ENCODE measurements at regions not wholly inside any gene's neighbourhood (a gene's known extent, or its start where the extent isn't known, plus 50 kb on each side); places are given as distances from the start of the nearest gene placed in this dataset.

DNA sequence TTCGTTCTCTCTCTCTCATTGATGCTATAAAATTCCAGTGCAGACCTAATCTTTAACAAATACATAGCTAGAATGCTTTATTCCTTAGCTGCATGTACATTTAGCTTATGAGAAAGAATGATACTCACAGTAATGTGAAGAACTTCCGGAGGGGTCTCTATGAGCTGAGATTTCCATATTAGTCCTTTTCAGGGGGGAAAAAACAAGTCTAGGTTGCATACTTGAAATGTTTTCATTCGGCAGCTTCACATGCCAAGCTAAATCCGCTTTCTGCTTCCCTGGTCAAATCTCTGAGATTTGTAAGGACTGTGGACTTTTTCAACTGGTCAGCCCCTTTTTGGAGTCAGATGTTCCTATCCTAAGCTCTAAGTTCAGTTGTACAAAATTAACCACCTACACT is 111.5 kb upstream of the COL8A1 start:
- Histone ChIP-seq H3K27me3 (ENCODE audit: insufficient read depth, poor library complexity, severe bottlenecking) (no peaks in the 10 kb centered on the region), H3K9me3 (ENCODE audit: severe bottlenecking) (no peaks in the 10 kb centered on the region), H3K36me3 (ENCODE audit: low read depth) (0 out of 2 replicates have a peak, but pooled peaks cover 3% of the 10 kb centered on the region), H3K4me1 (ENCODE audit: insufficient read depth, poor library complexity, severe bottlenecking) (no peaks in the 10 kb centered on the region), H3K4me3 (ENCODE audit: severe bottlenecking) (no peak overlapping the region), H3K27ac (ENCODE audit: poor library complexity, severe bottlenecking) (no peak overlapping the region)
- TF ChIP-seq, protein P1, sequence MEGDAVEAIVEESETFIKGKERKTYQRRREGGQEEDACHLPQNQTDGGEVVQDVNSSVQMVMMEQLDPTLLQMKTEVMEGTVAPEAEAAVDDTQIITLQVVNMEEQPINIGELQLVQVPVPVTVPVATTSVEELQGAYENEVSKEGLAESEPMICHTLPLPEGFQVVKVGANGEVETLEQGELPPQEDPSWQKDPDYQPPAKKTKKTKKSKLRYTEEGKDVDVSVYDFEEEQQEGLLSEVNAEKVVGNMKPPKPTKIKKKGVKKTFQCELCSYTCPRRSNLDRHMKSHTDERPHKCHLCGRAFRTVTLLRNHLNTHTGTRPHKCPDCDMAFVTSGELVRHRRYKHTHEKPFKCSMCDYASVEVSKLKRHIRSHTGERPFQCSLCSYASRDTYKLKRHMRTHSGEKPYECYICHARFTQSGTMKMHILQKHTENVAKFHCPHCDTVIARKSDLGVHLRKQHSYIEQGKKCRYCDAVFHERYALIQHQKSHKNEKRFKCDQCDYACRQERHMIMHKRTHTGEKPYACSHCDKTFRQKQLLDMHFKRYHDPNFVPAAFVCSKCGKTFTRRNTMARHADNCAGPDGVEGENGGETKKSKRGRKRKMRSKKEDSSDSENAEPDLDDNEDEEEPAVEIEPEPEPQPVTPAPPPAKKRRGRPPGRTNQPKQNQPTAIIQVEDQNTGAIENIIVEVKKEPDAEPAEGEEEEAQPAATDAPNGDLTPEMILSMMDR (IDR thresholded peaks at IDR 0.05; ENCODE audit: poor library complexity, severe bottlenecking): no peak
- ATAC-seq (ENCODE audit: low read depth): no peak
- DNase-seq (ENCODE audit: low spot score): no peak

DNA sequence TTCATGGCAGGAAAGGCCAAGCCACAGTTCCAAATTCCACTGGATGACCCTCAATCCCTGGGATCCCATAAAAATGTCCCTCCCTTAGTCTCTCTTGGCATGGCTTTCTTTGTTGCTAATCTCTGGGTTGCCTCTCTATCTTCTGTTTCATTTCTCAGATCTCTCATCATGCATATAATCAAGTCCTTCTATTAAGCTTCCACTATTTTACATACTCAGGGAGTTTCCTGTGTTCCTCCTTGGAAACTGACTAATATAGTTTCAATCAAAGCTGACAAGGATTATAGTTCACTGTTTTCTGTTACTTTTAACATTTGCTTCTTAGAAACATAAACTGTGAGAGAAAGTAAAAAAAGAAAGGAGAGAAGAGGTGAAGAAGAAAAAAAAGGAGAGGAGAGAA is 113.8 kb upstream of the COL8A1 start:
- DNase-seq (ENCODE audit: low spot score) (no peak), ATAC-seq (ENCODE audit: low read depth) (no peak)
- Histone ChIP-seq H3K36me3 (ENCODE audit: low read depth) (0 out of 2 replicates have a peak, but pooled peaks cover 3% of the 10 kb centered on the region), H3K9me3 (ENCODE audit: severe bottlenecking) (no peaks in the 10 kb centered on the region), H3K4me3 (ENCODE audit: severe bottlenecking) (no peak overlapping the region), H3K27ac (ENCODE audit: poor library complexity, severe bottlenecking) (no peak overlapping the region), H3K27me3 (ENCODE audit: insufficient read depth, poor library complexity, severe bottlenecking) (no peaks in the 10 kb centered on the region), H3K4me1 (ENCODE audit: insufficient read depth, poor library complexity, severe bottlenecking) (no peaks in the 10 kb centered on the region)
- TF ChIP-seq, protein P1 (IDR thresholded peaks at IDR 0.05; ENCODE audit: poor library complexity, severe bottlenecking): no peak

DNA sequence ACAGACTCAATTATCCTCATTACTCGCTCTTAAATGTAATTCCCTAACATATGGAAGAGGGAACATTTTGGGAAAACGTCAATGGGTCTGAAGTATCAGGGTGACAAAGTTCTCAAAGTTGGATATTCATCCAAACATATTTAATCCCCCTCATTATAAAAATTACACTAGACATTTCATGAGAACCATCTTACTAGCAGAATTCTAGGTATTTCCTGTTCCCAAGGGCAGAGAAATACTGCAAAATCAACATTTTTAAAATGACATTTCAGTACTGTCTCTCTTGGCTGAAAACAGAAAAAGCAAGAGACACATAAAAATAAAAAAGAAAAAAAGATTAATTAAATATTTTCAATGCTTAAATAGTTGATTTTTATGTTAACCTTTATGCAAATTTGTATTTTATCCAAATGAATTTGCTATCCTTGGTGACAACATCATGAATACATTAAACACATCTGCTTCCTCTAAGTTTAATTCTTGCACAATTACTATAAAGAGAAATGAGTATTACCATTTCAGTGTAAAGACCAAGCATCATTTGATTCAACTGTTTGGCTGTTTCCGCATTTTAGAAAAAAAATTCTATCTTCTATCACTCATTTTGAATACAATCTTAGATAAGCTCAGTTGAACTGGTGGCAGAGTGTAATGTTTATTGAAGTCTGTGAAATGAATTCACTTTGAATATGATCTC is 114.8 kb upstream of the COL8A1 start:
- H3K36me3 ChIP-seq (ENCODE audit: low read depth): 0 out of 2 replicates have a peak, but pooled peaks cover 3% of the 10 kb centered on the region
- TF ChIP-seq, protein P1 (IDR thresholded peaks at IDR 0.05; ENCODE audit: poor library complexity, severe bottlenecking): no peak
- no peak overlapping the region for H3K4me3 ChIP-seq (ENCODE audit: severe bottlenecking)
- H3K27me3 ChIP-seq (ENCODE audit: insufficient read depth, poor library complexity, severe bottlenecking): no peaks in the 10 kb centered on the region
- H3K9me3 ChIP-seq (ENCODE audit: severe bottlenecking): no peaks in the 10 kb centered on the region
- DNase-seq (ENCODE audit: low spot score) (no peak), ATAC-seq (ENCODE audit: low read depth) (no peak)
- H3K27ac ChIP-seq (ENCODE audit: poor library complexity, severe bottlenecking): no peak overlapping the region
- no peaks in the 10 kb centered on the region for H3K4me1 ChIP-seq (ENCODE audit: insufficient read depth, poor library complexity, severe bottlenecking)

DNA sequence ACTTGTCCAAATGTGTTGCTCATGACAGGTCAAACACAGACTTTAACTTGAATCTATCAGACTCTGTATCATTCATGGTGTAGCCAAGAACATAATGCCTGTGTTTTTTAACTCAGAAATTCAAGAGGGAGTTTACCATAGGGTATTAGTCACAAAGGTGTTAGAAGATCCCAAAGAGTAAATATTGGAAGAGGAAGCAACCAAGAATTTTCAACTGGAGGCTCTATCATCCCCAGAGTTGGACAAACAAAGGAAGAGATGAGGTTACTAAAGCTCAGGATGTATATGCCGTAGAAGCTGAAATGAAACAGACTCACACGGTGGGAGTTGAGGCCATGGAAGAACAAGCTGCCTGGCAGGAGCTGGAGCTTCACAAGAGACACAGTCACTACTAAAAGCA is 116.2 kb upstream of the COL8A1 start:
- no peak overlapping the region for H3K27ac ChIP-seq (ENCODE audit: poor library complexity, severe bottlenecking)

More for the DNA sequence above, 116.2 kb upstream of the COL8A1 start:
- ATAC-seq (ENCODE audit: low read depth) (no peak), DNase-seq (ENCODE audit: low spot score) (no peak)
- Histone ChIP-seq H3K4me3 (ENCODE audit: severe bottlenecking) (no peak overlapping the region), H3K36me3 (ENCODE audit: low read depth) (0 out of 2 replicates have a peak, but pooled peaks cover 3% of the 10 kb centered on the region), H3K9me3 (ENCODE audit: severe bottlenecking) (no peaks in the 10 kb centered on the region), H3K27me3 (ENCODE audit: insufficient read depth, poor library complexity, severe bottlenecking) (no peaks in the 10 kb centered on the region), H3K4me1 (ENCODE audit: insufficient read depth, poor library complexity, severe bottlenecking) (no peaks in the 10 kb centered on the region)
- TF ChIP-seq, protein P1 (IDR thresholded peaks at IDR 0.05; ENCODE audit: poor library complexity, severe bottlenecking): no peak

Data from RWPE2 (cell line).